HG03196 (cell line): ENCODE measurements at regions not wholly inside any gene's neighbourhood (a gene's known extent, or its start where the extent isn't known, plus 50 kb on each side); places are given as distances from the start of the nearest gene placed in this dataset.
A peak's percentile ranks its signal among the peaks of the same experiment; 100 is the strongest.

ENCODE experiments used
- ATAC-seq: cut with Tn5 transposase; IDR thresholded peaks from one replicate; pipeline ENCODE4 v1.9.1; 2021; ENCODE audit not compliant: unreplicated experiment

- no peak for ATAC-seq
Measured at GRCh38 chr2:15718944-15719323, 127.3 kb downstream of the DDX1 start.

DNA sequence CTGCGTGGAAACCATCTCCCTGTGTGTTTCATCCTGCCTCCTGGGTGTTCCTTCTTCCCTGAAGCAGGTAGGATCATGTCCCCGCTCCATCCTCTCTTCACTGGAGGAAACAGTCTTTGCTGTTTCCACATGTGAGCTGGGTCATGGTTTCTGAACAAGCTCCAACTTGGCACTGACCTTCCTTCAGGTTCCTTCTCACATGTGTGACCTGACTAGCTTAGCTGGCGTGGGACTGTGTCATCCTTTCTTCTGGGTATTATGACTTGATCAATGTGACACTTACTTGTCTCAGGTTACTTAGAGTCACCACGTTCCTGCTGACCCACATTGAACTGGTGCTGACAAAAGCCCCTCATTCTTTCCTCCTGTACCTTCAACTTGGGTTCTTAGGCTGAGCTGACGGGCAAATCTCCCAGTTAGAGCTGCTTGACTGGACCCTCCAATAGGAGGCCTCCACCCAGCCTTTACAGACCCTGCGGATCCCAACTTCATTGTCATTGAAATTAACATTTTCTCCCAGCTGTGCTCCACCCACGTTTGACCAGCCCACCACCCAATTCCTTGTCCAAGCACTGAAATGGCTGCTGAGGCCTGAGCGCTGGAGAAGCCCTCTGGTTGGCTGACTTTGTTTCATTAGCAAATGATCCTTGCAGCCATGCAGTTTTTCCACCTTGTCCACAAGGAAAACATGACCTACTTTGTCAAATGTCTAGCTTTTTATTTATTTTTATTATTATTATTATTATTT lies 128.1 kb downstream of the DDX1 start:
- ATAC-seq = no peak

GRCh38 chr2:15720561-15721307 lies 129.1 kb downstream of the DDX1 start:
- ATAC-seq = no peak

DNA sequence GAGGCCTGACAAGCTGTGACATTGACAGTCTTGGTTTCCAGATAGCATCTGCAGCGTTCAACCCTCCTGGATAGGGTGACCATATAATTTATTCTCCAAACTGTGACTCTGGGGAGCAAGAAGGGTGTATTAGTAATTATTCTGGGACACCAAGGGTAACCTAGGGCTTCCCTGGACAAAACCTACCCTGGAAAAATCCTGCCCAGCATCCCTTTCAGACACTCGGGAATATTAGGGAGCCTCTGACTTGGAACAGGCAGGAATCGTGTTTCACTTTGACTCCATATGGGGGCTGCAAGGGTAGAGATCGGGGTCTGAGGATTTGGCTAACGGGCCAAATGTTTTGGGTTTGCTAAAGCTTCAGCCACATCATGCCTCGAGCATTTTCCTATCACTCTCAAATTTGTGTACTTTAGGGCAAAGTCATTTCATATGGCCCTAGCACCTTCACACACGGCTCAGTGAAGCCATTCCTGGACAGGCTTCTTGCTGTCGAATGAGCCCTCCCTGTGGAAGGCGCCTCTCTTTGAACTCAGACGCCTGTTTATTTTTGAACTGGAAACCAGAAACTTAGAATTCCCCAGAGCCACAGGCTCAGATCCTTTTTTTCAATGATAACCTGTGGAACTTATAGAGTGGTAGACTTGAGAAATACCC lies 129.9 kb downstream of the DDX1 start:
- no peak for ATAC-seq

GRCh38 chr2:15722980-15723379 lies 131.3 kb downstream of the DDX1 start:
- ATAC-seq = no peak

- ATAC-seq = no peak
Measured at GRCh38 chr2:15724235-15724634, 132.6 kb downstream of the DDX1 start.

GRCh38 chr2:15725101-15725781 lies 133.6 kb downstream of the DDX1 start:
- ATAC-seq = no peak

DNA sequence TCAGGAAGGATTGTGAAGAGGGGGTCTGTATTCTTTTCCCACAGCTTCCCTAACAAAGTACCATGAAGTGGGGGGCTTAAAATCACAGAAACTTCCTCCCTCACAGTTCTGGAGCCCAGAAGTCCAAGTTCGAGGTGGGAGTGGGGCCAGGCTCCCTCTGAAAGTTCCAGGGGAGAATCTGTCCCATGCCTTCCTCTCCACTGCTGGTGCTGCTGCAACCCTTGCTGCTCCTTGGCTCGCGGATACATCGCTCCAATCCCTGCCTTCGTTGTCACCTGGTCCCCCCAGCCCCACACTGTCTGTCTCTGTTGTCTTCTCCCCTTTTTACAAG lies 134.1 kb downstream of the DDX1 start:
- ATAC-seq = no peak

GRCh38 chr2:15726321-15727057 lies 134.8 kb downstream of the DDX1 start:
- ATAC-seq = no peak

DNA sequence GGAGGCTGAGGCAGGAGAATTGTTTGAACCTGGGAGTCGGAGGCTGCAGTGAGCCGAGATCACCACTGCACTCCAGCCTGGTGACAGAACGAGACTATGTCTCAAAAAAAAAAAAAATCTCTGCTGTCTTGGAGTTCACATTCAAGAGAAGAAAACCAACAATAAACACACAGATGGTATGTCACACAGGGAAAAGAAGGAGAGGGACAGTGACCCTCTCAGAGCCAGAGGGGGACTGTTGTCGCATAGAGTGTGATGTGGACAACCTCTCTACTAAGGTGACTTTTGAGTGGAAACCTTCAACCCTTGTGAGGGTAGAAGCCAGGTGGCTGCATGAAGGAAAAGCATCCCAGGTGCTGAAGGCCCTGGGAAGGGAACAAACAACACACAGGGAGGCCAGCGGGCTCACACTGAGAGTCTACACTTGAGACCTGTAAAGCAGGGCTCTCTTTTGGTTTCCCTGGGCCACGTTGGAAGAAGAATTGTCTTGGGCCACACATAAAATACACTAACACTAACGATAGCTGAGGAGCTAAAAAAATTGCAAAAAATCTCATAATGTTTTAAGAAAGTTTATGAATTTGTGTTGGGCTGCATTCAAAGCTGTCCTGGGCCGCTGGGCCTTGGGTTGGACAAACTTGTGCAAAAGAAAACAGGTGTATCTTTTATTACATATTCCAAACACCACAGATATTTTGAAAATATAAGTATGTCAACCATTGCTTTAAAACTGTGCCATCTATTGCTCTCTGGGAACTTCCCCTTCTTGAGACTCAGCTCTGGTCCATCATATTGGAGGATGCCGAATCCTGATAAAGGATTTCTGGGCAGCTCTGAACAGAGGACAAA lies 136.0 kb downstream of the DDX1 start:
- no peak for ATAC-seq

- no peak for ATAC-seq
Measured at GRCh38 chr2:15728245-15728938, 136.7 kb downstream of the DDX1 start.

GRCh38 chr2:15729001-15729400 lies 137.3 kb downstream of the DDX1 start:
- ATAC-seq = no peak

GRCh38 chr2:15729709-15730544 lies 138.3 kb downstream of the DDX1 start:
- ATAC-seq = peak; percentile 3

- ATAC-seq = peak; percentile 48
Measured at GRCh38 chr2:15730545-15731212, 139.0 kb downstream of the DDX1 start.

DNA sequence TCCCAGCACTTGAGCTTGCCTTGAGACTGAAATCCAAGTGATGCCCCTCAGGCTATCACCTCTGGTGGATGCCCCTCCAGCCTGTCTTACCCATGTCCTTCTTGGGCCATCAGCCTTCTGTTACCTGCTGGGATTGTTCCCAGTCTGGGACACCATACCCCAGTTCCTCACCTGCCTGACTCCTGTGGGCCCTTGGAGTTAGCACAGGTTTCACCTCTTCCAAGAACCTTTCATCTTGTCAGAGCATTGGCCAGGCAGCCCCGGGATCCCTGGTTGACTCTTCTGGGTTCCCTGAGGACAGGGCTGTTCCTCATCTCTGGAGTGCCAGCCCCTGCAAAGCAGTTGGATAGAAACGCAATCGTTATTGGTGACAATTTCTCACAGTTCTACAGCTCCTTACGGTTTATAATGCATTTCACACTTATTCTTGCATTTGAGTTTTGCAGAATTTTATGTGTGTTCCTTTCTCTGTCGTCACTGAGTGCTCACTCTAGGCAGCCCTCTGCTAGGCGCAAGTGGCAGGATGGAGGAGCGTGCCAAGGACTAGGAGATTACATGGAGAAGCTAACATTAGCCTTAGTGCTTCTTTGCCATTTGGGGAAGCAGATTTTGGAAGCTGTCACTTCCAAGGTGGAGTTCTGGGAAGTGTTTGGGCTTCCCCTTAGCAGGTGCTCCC lies 139.7 kb downstream of the DDX1 start:
- ATAC-seq = no peak

DNA sequence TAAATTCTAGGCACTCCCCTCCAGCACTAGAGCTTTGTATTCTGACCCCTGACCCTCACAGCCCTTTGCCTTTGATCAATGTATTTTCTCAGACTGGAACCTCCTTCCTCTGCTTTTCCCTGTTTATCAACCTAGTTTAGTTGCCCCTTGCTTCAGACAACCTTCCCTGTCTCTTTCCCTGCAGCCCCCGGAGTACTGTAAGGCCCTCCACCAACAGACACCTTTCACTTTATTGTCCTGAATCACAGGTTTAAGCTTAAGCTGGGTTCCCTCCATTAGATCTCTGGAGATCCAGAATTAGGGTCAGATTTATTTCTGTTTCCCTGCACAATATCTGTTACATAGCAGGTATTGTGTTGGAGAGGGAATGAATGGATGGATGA lies 140.2 kb downstream of the DDX1 start:
- no peak for ATAC-seq

DNA sequence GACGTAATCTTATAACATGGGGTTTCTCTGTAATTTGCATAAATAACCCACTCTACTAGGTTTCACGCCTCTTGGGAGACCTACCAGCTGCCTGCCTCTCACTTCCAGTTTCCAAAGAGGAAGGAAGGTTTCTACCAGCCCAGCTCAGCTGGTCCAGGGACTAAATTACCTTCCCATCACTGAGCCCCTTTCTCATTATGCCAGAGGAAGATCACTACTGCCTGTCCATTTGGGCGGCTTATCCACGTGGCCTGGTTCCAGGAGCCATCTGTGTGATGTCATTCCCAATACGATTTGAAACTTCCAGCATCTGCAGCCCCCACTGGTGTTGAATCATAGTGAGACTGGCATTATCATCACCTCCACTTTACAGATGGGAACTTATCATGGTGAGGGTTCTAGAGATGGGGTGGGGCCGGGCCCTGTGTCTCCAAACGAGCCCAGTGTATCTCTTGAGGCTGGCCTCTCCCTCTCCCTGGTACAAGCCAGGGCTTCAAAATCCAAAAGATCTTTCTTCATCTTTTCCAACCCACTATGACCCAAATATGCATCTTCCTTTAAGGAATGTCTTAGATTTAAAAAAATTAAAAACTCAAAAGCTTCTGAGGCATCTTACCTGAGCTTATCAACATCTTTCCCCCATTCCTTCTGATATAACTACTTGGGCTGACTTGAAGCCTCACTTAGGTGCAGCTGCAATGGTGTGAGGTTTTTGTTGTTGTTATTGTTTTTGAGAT lies 140.8 kb downstream of the DDX1 start:
- peak; percentile 96 for ATAC-seq
